ENCODE measurements at regions not wholly inside any gene's neighbourhood (a gene's known extent, or its start where the extent isn't known, plus 50 kb on each side); places are given as distances from the start of the nearest gene placed in this dataset.

- intact Hi-C loops (cut with DNase I; ENCODE audit: low total_unique reads): no loop called here
- DNase-seq: no peak
- TF ChIP-seq CTCF (IDR thresholded peaks at IDR 0.05) (no peak), POLR2A (IDR thresholded peaks at IDR 0.05) (no peak)
These were observed 940.7 kb downstream of the CDH18 start for GRCh38 chr5:19047277-19047676.

GRCh38 chr5:19048726-19049125 lies 939.3 kb downstream of the CDH18 start:
- TF ChIP-seq POLR2A (IDR thresholded peaks at IDR 0.05): no peak
- TF ChIP-seq CTCF (IDR thresholded peaks at IDR 0.05): no peak
- Histone ChIP-seq H3K4me1 (no peaks in the 10 kb centered on the region), H3K9me3 (no peaks in the 10 kb centered on the region), H3K36me3 (no peaks in the 10 kb centered on the region), H3K27me3 (no peaks in the 10 kb centered on the region), H3K4me3 (no peak overlapping the region), H3K27ac (no peak overlapping the region)
- intact Hi-C loops (cut with DNase I; ENCODE audit: low total_unique reads): no loop called here
- no peak for DNase-seq

More at GRCh38 chr5:19047277-19047676, 940.7 kb downstream of the CDH18 start:
- H3K27me3 ChIP-seq: no peaks in the 10 kb centered on the region
- no peaks in the 10 kb centered on the region for H3K4me1 ChIP-seq
- no peaks in the 10 kb centered on the region for H3K9me3 ChIP-seq
- H3K36me3 ChIP-seq: no peaks in the 10 kb centered on the region
- no peak overlapping the region for H3K4me3 ChIP-seq
- H3K27ac ChIP-seq: no peak overlapping the region

- intact Hi-C loops (cut with DNase I; ENCODE audit: low total_unique reads): no loop called here
- H3K4me1 ChIP-seq: no peaks in the 10 kb centered on the region
- H3K27ac ChIP-seq: no peak overlapping the region
- no peak for DNase-seq
- H3K4me3 ChIP-seq: no peak overlapping the region
- no peaks in the 10 kb centered on the region for H3K9me3 ChIP-seq
- H3K36me3 ChIP-seq: no peaks in the 10 kb centered on the region
- TF ChIP-seq CTCF (IDR thresholded peaks at IDR 0.05): no peak
- TF ChIP-seq POLR2A (IDR thresholded peaks at IDR 0.05): no peak
- no peaks in the 10 kb centered on the region for H3K27me3 ChIP-seq
These were observed 929.8 kb downstream of the CDH18 start for GRCh38 chr5:19058216-19058615.

GRCh38 chr5:19064094-19064493 lies 923.9 kb downstream of the CDH18 start:
- no peak for DNase-seq

GRCh38 chr5:19067741-19068140 lies 920.3 kb downstream of the CDH18 start:
- Histone ChIP-seq H3K36me3 (no peaks in the 10 kb centered on the region), H3K27me3 (no peaks in the 10 kb centered on the region), H3K27ac (no peak overlapping the region), H3K4me3 (no peak overlapping the region), H3K9me3 (no peaks in the 10 kb centered on the region), H3K4me1 (no peaks in the 10 kb centered on the region)
- TF ChIP-seq POLR2A (IDR thresholded peaks at IDR 0.05) (no peak), CTCF (IDR thresholded peaks at IDR 0.05) (no peak)
- DNase-seq: no peak
- intact Hi-C loops (cut with DNase I; ENCODE audit: low total_unique reads): no loop called here

More at GRCh38 chr5:19064094-19064493, 923.9 kb downstream of the CDH18 start:
- intact Hi-C loops (cut with DNase I; ENCODE audit: low total_unique reads): no loop called here
- Histone ChIP-seq H3K4me1 (no peaks in the 10 kb centered on the region), H3K4me3 (no peak overlapping the region), H3K9me3 (no peaks in the 10 kb centered on the region), H3K36me3 (no peaks in the 10 kb centered on the region), H3K27ac (no peak overlapping the region), H3K27me3 (no peaks in the 10 kb centered on the region)
- TF ChIP-seq POLR2A (IDR thresholded peaks at IDR 0.05): no peak
- no peak for TF ChIP-seq CTCF (IDR thresholded peaks at IDR 0.05)

Data from uterus (tissue), 3 donors.